OCI-LY7 (cell line): ENCODE measurements at regions not wholly inside any gene's neighbourhood (a gene's known extent, or its start where the extent isn't known, plus 50 kb on each side); places are given as distances from the start of the nearest gene placed in this dataset.

Experiments
- EZH2phosphoT487 ChIP-seq: fragments of 200-600 bp; sonication (generic); IDR thresholded peaks from 2 replicates; pipeline ENCODE4 v1.6.1; 2018; ENCODE audit warnings: low read depth, borderline replicate concordance, mild to moderate bottlenecking, mixed run types, antibody characterized with exemption, low read length, moderate library complexity, mixed read lengths
- TF ChIP-seq, protein P1 (sequence below): fragments of 200-600 bp; sonication (generic); conservative IDR thresholded peaks from 2 replicates; pipeline ENCODE4 v1.5.1; 2014; ENCODE audit warnings: mild to moderate bottlenecking, antibody characterized with exemption, low read length, moderate library complexity, mixed read lengths

DNA sequence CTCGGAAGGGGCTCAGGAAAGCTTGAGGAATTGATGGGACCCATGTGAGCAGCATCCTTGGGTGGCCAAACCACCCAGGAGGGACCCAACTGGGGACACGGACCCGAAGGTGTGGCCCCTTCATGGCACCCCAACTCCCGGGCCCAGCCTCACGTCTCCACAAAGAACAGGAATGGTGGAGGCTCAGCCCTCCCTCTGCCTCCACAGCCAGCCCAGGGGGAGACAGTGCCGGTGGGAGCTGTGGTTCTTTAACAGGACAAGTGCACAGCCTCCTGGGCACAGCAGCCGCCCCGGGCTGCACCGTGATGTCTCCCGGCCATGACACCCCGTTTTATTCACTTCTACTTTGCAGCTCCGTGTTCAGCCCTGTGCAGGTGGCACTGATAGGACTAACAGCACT, 587.2 kb downstream of the BRD1 start:
- TF ChIP-seq, protein P1, sequence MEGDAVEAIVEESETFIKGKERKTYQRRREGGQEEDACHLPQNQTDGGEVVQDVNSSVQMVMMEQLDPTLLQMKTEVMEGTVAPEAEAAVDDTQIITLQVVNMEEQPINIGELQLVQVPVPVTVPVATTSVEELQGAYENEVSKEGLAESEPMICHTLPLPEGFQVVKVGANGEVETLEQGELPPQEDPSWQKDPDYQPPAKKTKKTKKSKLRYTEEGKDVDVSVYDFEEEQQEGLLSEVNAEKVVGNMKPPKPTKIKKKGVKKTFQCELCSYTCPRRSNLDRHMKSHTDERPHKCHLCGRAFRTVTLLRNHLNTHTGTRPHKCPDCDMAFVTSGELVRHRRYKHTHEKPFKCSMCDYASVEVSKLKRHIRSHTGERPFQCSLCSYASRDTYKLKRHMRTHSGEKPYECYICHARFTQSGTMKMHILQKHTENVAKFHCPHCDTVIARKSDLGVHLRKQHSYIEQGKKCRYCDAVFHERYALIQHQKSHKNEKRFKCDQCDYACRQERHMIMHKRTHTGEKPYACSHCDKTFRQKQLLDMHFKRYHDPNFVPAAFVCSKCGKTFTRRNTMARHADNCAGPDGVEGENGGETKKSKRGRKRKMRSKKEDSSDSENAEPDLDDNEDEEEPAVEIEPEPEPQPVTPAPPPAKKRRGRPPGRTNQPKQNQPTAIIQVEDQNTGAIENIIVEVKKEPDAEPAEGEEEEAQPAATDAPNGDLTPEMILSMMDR = no peak
- no peak for TF ChIP-seq EZH2phosphoT487
